ENCODE measurements at regions not wholly inside any gene's neighbourhood (a gene's known extent, or its start where the extent isn't known, plus 50 kb on each side); places are given as distances from the start of the nearest gene placed in this dataset.

- TF ChIP-seq POLR2A (IDR thresholded peaks at IDR 0.05): no peak
- no peak for TF ChIP-seq CTCF (IDR thresholded peaks at IDR 0.05)
- TF ChIP-seq POLR2AphosphoS5 (IDR thresholded peaks at IDR 0.05): no peak
- no peak for TF ChIP-seq EP300 (IDR thresholded peaks at IDR 0.05)
Measured at GRCh38 chr12:59059088-59059935, 139.0 kb upstream of the LRIG3 start.

Data from stomach (tissue), 4 donors.